ENCODE measurements at regions not wholly inside any gene's neighbourhood (a gene's known extent, or its start where the extent isn't known, plus 50 kb on each side); places are given as distances from the start of the nearest gene placed in this dataset.

GRCh38 chr1:60510162-60510561 lies 436.6 kb upstream of the C1orf87 start:
- intact Hi-C loops (cut with DNase I, micrococcal nuclease), result no loop called here
- ChIA-PET CTCF (no interaction called here), POLR2A (no interaction called here)
- H3K4me3 ChIP-seq (ENCODE audit: low read length), result no peak overlapping the region
- no peaks in the 10 kb centered on the region for H3K4me1 ChIP-seq (ENCODE audit: insufficient read depth, low read length)
- Mint-ChIP-seq H3K4me1 (ENCODE audit: low read depth) (no peaks in the 10 kb centered on the region), H3K36me3 (ENCODE audit: low read depth) (no peaks in the 10 kb centered on the region), H3K9me3 (peaks cover 2% of the 10 kb centered on the region), H3K4me3 (no peak overlapping the region), H3K27ac (no peak overlapping the region), H3K27me3 (no peaks in the 10 kb centered on the region)
- ATAC-seq (ENCODE audit: poor library complexity), result no peak
- no peaks in the 10 kb centered on the region for H3K27me3 ChIP-seq (ENCODE audit: control insufficient read depth in 1 of 2, insufficient read depth in 2 of 2, low read length in 2 of 2)
- TF ChIP-seq, protein P1, sequence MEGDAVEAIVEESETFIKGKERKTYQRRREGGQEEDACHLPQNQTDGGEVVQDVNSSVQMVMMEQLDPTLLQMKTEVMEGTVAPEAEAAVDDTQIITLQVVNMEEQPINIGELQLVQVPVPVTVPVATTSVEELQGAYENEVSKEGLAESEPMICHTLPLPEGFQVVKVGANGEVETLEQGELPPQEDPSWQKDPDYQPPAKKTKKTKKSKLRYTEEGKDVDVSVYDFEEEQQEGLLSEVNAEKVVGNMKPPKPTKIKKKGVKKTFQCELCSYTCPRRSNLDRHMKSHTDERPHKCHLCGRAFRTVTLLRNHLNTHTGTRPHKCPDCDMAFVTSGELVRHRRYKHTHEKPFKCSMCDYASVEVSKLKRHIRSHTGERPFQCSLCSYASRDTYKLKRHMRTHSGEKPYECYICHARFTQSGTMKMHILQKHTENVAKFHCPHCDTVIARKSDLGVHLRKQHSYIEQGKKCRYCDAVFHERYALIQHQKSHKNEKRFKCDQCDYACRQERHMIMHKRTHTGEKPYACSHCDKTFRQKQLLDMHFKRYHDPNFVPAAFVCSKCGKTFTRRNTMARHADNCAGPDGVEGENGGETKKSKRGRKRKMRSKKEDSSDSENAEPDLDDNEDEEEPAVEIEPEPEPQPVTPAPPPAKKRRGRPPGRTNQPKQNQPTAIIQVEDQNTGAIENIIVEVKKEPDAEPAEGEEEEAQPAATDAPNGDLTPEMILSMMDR (IDR thresholded peaks at IDR 0.05), result no peak
- DNase-seq, result no peak
- H3K36me3 ChIP-seq (ENCODE audit: insufficient read depth, low read length), result no peaks in the 10 kb centered on the region
- H3K9me3 ChIP-seq (ENCODE audit: control insufficient read depth in 1 of 2, insufficient read depth in 1 of 2, low read length in 2 of 2), result no peaks in the 10 kb centered on the region
- no peak overlapping the region for H3K27ac ChIP-seq (ENCODE audit: low read depth in 1 of 2, low read length in 2 of 2)

DNA sequence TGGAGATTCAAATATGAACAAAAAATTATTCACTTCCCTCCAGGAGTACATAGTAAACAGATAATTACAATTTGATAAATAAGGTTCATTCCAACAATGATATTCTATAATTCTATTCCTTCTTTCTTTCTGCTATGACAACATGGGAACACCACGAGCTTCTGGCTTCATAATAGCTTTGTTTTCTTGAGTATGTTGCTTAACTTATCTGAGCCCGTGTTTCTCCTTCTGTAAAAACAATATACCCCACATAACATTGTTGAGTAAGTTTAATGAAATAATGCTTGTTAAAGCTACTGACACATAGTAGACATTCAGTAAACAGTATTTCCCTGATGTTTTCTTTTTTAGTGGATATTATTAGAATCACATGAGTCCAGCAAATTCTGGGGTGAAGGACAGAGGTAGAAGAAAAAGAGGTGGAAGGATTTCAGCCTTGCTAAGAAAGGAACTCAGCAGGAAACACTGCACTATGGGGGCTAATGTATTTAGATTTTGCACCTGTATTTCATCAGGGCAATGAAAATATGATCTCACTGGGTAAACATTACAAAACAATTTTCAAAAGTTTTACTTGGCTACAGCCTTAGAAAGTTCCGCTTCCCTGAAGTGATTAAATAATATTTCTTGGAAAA lies 430.8 kb upstream of the C1orf87 start:
- H3K27me3 ChIP-seq (ENCODE audit: control insufficient read depth in 1 of 2, insufficient read depth in 2 of 2, low read length in 2 of 2), result no peaks in the 10 kb centered on the region
- H3K4me3 ChIP-seq (ENCODE audit: low read length), result no peak overlapping the region
- POLR2A ChIA-PET, result no interaction called here
- ATAC-seq (ENCODE audit: poor library complexity), result no peak
- no peaks in the 10 kb centered on the region for H3K4me1 ChIP-seq (ENCODE audit: insufficient read depth, low read length)
- TF ChIP-seq, protein P1 (IDR thresholded peaks at IDR 0.05), result no peak
- Mint-ChIP-seq H3K27ac (no peak overlapping the region), H3K9me3 (peaks cover 7% of the 10 kb centered on the region), H3K4me3 (no peak overlapping the region), H3K36me3 (ENCODE audit: low read depth) (no peaks in the 10 kb centered on the region), H3K4me1 (ENCODE audit: low read depth) (no peaks in the 10 kb centered on the region), H3K27me3 (no peaks in the 10 kb centered on the region)
- intact Hi-C loops (cut with DNase I, micrococcal nuclease), result no loop called here
- no peak for DNase-seq
- no peaks in the 10 kb centered on the region for H3K36me3 ChIP-seq (ENCODE audit: insufficient read depth, low read length)
- H3K9me3 ChIP-seq (ENCODE audit: control insufficient read depth in 1 of 2, insufficient read depth in 1 of 2, low read length in 2 of 2), result no peaks in the 10 kb centered on the region
- no peak overlapping the region for H3K27ac ChIP-seq (ENCODE audit: low read depth in 1 of 2, low read length in 2 of 2)
- CTCF ChIA-PET, result no interaction called here

DNA sequence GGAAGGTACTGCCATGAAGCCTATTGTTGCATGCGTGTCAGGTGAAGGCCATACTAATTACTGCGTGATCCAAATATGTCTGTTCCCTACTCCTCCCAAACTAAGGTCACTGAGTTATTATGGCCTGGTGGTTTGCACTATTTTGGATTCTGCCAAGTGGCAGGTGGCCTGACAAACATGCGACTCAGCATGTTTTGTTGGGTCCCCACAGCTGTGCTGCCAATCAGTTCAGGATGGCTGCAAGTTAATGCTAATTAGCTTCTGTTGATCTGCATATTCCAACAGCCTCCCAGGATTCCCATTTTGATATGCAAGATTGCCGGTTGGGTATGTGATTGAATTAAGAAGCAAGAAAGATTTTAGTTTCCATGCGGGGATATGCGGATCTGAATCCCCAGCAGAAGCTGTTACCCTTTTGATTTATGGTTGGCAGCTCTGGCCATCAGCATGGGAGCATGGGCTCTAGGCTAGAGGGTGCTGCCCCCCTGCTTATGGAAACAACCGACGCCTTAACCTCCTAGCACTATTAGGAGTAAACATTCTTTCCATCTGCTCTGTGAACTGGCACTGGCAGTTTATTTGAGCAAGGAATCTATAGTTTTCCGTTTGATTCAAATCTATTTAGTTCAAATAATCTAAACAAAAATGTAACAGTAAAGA lies 429.8 kb upstream of the C1orf87 start:
- DNase-seq (no peak), ATAC-seq (ENCODE audit: poor library complexity) (no peak)
- no peak overlapping the region for H3K4me3 ChIP-seq (ENCODE audit: low read length)
- POLR2A ChIA-PET, result no interaction called here
- Mint-ChIP-seq H3K4me1 (ENCODE audit: low read depth) (no peaks in the 10 kb centered on the region), H3K27me3 (no peaks in the 10 kb centered on the region), H3K4me3 (no peak overlapping the region), H3K36me3 (ENCODE audit: low read depth) (no peaks in the 10 kb centered on the region), H3K27ac (no peak overlapping the region), H3K9me3 (peaks cover 11% of the 10 kb centered on the region)
- peaks cover 0 to 3% of the 10 kb centered on the region in 2 experiments for H3K9me3 ChIP-seq (ENCODE audit: control insufficient read depth in 1 of 2, insufficient read depth in 1 of 2, low read length in 2 of 2)
- no peak overlapping the region for H3K27ac ChIP-seq (ENCODE audit: low read depth in 1 of 2, low read length in 2 of 2)
- H3K36me3 ChIP-seq (ENCODE audit: insufficient read depth, low read length), result no peaks in the 10 kb centered on the region
- no peaks in the 10 kb centered on the region for H3K4me1 ChIP-seq (ENCODE audit: insufficient read depth, low read length)
- TF ChIP-seq, protein P1 (IDR thresholded peaks at IDR 0.05), result no peak
- no peaks in the 10 kb centered on the region for H3K27me3 ChIP-seq (ENCODE audit: control insufficient read depth in 1 of 2, insufficient read depth in 2 of 2, low read length in 2 of 2)
- CTCF ChIA-PET, result no interaction called here
- intact Hi-C loops (cut with DNase I, micrococcal nuclease), result no loop called here

Data from CD4-positive, alpha-beta T cell (primary cell).